T47D (cell line): ENCODE measurements at regions not wholly inside any gene's neighbourhood (a gene's known extent, or its start where the extent isn't known, plus 50 kb on each side); places are given as distances from the start of the nearest gene placed in this dataset.
A peak's percentile ranks its signal among the peaks of the same experiment; 100 is the strongest.
"Not testable (repeated sequence)": the region's sequence is repeated elsewhere in the genome, so short reads cannot be mapped to it uniquely, and the experiment has no call there.

Source experiments
- DNase-seq, 2 experiments: peaks; one replicate each; pipeline versions ENCODE4 v3.0.0 to v3.0.0-alpha.2; 2011 to 2012; ENCODE audit warnings: low read depth in 1 of 2, low spot score in 1 of 2
- JUND ChIP-seq: IDR thresholded peaks from 2 replicates; pipeline ENCODE4 v1.6.1; 2012; ENCODE audit warnings: low read depth
- in situ Hi-C: cut with HindIII; loops from 2 replicates; pipeline ENCODE4 v1.10.0; 2016; ENCODE audit warnings: low sequenced_read_pairs, low pct_unique_long_range_greater_than_20kb

- TF ChIP-seq JUND: no peak
- in situ Hi-C loops: no loop called here
- no peak for DNase-seq
These were observed 50.1 kb upstream of the LTA4H start for GRCh38 chr12:96085475-96085874.

GRCh38 chr12:96086190-96086589, 50.8 kb upstream of the LTA4H start:
- in situ Hi-C loops, DNase-seq: not testable (repeated sequence)

- DNase-seq: peak; percentile 35 to 75
- no peak for TF ChIP-seq JUND
- in situ Hi-C loops: no loop called here
These were observed 56.4 kb upstream of the LTA4H start for GRCh38 chr12:96091833-96092232.

GRCh38 chr12:96093543-96094196, 58.3 kb upstream of the LTA4H start:
- in situ Hi-C loops: no loop called here
- peak; percentile 43 to 91 for DNase-seq
- no peak for TF ChIP-seq JUND

- DNase-seq: peak; percentile 72 to 91
- in situ Hi-C loops: no loop called here
- TF ChIP-seq JUND: no peak
These were observed 58.8 kb upstream of the LTA4H start for GRCh38 chr12:96094201-96094600.

GRCh38 chr12:96098631-96099030, 63.2 kb upstream of the LTA4H start:
- in situ Hi-C loops: no loop called here
- no peak for TF ChIP-seq JUND
- DNase-seq: no peak

- in situ Hi-C loops: no loop called here
- no peak for TF ChIP-seq JUND
- no peak for DNase-seq
These were observed 64.0 kb upstream of the LTA4H start for GRCh38 chr12:96099421-96099820.

GRCh38 chr12:96099986-96100385, 64.6 kb upstream of the LTA4H start:
- in situ Hi-C loops: no loop called here
- TF ChIP-seq JUND: no peak
- DNase-seq: no peak

- DNase-seq: no peak
- TF ChIP-seq JUND: no peak
- in situ Hi-C loops: no loop called here
These were observed 66.4 kb upstream of the LTA4H start for GRCh38 chr12:96101806-96102205.

GRCh38 chr12:96103067-96103644, 67.8 kb upstream of the LTA4H start:
- no peak for DNase-seq
- in situ Hi-C loops: no loop called here
- TF ChIP-seq JUND: no peak

- in situ Hi-C loops: no loop called here
- no peak for TF ChIP-seq JUND
- no peak for DNase-seq
These were observed 69.2 kb upstream of the LTA4H start for GRCh38 chr12:96104566-96104965.

GRCh38 chr12:96106137-96106536, 70.8 kb upstream of the LTA4H start:
- in situ Hi-C loops: no loop called here
- no peak for TF ChIP-seq JUND

GRCh38 chr12:96107236-96107635, 71.8 kb upstream of the LTA4H start:
- no peak for DNase-seq
- no peak for TF ChIP-seq JUND
- in situ Hi-C loops: no loop called here

More at GRCh38 chr12:96106137-96106536, 70.8 kb upstream of the LTA4H start:
- DNase-seq: no peak

GRCh38 chr12:96108321-96108720, 72.9 kb upstream of the LTA4H start:
- no peak for TF ChIP-seq JUND
- in situ Hi-C loops: no loop called here
- no peak for DNase-seq

- in situ Hi-C loops, DNase-seq: not testable (repeated sequence)
These were observed 73.6 kb upstream of the LTA4H start for GRCh38 chr12:96108941-96109340.
